ENCODE measurements at regions not wholly inside any gene's neighbourhood (a gene's known extent, or its start where the extent isn't known, plus 50 kb on each side); places are given as distances from the start of the nearest gene placed in this dataset.

DNA sequence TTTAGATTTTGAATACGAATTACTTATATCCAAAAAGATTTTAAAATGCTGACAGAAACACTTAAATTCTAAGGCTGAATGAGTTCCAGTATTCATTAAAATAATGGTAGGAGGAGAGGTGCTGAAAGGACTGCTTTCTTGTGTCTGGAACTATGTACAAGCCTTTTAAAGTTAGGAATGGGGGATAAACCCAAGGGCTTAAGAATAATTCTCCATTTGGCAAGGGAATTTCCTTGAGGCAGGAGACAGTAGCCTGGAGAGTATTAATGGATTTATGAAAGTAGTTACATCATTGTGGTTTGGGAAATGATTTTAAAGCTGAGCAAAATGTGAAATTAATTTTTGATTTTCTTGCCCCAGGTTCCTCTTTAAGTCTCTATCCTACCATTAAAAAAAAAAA, 266.5 kb upstream of the KCNIP4 start:
- TF ChIP-seq ZNF366 (tag by site-specific recombination; conservative IDR thresholded peaks at IDR 0.05) (no peak), YY1 (tag by site-specific recombination; IDR thresholded peaks at IDR 0.05) (no peak), ZBTB21 (tag by site-specific recombination; IDR thresholded peaks at IDR 0.05) (no peak), PRDM1 (tag by site-specific recombination; IDR thresholded peaks at IDR 0.05) (no peak), BCL11A (tag by site-specific recombination; IDR thresholded peaks at IDR 0.05; ENCODE audit: low read depth) (no peak), ZNF274 (IDR thresholded peaks at IDR 0.05; ENCODE audit: low read length) (no peak), ZNF274 (tag by site-specific recombination; IDR thresholded peaks at IDR 0.05; ENCODE audit: borderline replicate concordance) (no peak), ZBTB8A (tag by site-specific recombination; IDR thresholded peaks at IDR 0.05) (no peak), IKZF3 (tag by site-specific recombination; IDR thresholded peaks at IDR 0.05) (no peak), ZNF324 (tag by site-specific recombination; IDR thresholded peaks at IDR 0.05) (no peak)
- TF ChIP-seq, protein P1, sequence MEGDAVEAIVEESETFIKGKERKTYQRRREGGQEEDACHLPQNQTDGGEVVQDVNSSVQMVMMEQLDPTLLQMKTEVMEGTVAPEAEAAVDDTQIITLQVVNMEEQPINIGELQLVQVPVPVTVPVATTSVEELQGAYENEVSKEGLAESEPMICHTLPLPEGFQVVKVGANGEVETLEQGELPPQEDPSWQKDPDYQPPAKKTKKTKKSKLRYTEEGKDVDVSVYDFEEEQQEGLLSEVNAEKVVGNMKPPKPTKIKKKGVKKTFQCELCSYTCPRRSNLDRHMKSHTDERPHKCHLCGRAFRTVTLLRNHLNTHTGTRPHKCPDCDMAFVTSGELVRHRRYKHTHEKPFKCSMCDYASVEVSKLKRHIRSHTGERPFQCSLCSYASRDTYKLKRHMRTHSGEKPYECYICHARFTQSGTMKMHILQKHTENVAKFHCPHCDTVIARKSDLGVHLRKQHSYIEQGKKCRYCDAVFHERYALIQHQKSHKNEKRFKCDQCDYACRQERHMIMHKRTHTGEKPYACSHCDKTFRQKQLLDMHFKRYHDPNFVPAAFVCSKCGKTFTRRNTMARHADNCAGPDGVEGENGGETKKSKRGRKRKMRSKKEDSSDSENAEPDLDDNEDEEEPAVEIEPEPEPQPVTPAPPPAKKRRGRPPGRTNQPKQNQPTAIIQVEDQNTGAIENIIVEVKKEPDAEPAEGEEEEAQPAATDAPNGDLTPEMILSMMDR (tag by site-specific recombination; IDR thresholded peaks at IDR 0.05) = no peak

Measured in HEK293 (cell line).